CD14-positive monocyte (primary cell): ENCODE measurements at regions not wholly inside any gene's neighbourhood (a gene's known extent, or its start where the extent isn't known, plus 50 kb on each side); places are given as distances from the start of the nearest gene placed in this dataset.
A peak's percentile ranks its signal among the peaks of the same experiment; 100 is the strongest.

Experiments used
- DNase-seq, 3 donors: peaks; one replicate each; pipeline ENCODE4 v3.0.0-alpha.2; 2011 to 2022
- H2AFZ ChIP-seq: 2 replicates; pipeline ENCODE4 v1.6.0; 2012; ENCODE audit warnings: mild to moderate bottlenecking, low read depth, low read length, inconsistent platforms; ENCODE audit not compliant: insufficient read depth, poor library complexity, severe bottlenecking
- H3K27ac ChIP-seq, 2 donors: 1 replicate in 1 of 2; 2 replicates in 1 of 2; pipeline ENCODE4 v1.5.1; 2012 to 2013; ENCODE audit warnings: low read length in 2 of 2, control low read depth in 1 of 2, inconsistent platforms in 1 of 2, low read depth in 1 of 2, mild to moderate bottlenecking in 1 of 2
- H3K27me3 ChIP-seq, 2 donors: one replicate each; pipeline versions ENCODE4 v1.6.0 to v1.6.1; 2011 to 2013; ENCODE audit warnings: low read length in 2 of 2; ENCODE audit not compliant: control insufficient read depth in 2 of 2, insufficient read depth in 2 of 2
- H3K36me3 ChIP-seq, 2 donors: replicated peaks in 1 of 2; 1 replicate in 1 of 2; 2 replicates in 1 of 2; pipeline versions ENCODE4 v1.5.1 to v1.6.1; 2012 to 2013; ENCODE audit warnings: low read length in 2 of 2, control low read depth in 1 of 2, inconsistent platforms in 1 of 2, mild to moderate bottlenecking in 1 of 2; ENCODE audit not compliant: insufficient read depth in 2 of 2, control insufficient read depth in 1 of 2
- H3K4me1 ChIP-seq, 2 donors: 1 replicate in 1 of 2; 2 replicates in 1 of 2; pipeline versions ENCODE4 v1.5.1 to v1.6.1; 2012 to 2013; ENCODE audit warnings: low read length in 2 of 2, control low read depth in 1 of 2, inconsistent platforms in 1 of 2, mild to moderate bottlenecking in 1 of 2, moderate library complexity in 1 of 2; ENCODE audit not compliant: insufficient read depth in 2 of 2, control insufficient read depth in 1 of 2
- H3K4me2 ChIP-seq: replicated peaks from 2 replicates; pipeline ENCODE3; 2012; ENCODE audit warnings: low read length, moderate library complexity, mild to moderate bottlenecking; ENCODE audit not compliant: poor library complexity, severe bottlenecking; ENCODE audit errors: extremely low read depth
- H3K4me3 ChIP-seq, 3 experiments: fragments of 200-600 bp in 1 of 3; sonication (generic) in 1 of 3; replicated peaks in 1 of 3; 1 replicate in 2 of 3; 2 replicates in 1 of 3; pipeline ENCODE4 v1.5.1; 2011 to 2013; ENCODE audit warnings: low read length in 3 of 3, mild to moderate bottlenecking in 3 of 3, control low read depth in 2 of 3, low read depth in 2 of 3, inconsistent platforms in 1 of 3, moderate library complexity in 1 of 3
- H3K79me2 ChIP-seq: 2 replicates; pipeline ENCODE4 v1.6.0; 2012; ENCODE audit warnings: mild to moderate bottlenecking, control low read depth, inconsistent platforms, low read length, moderate library complexity; ENCODE audit not compliant: insufficient read depth
- H3K9ac ChIP-seq: 2 replicates; pipeline ENCODE4 v1.6.0; 2017; ENCODE audit warnings: low read length, mild to moderate bottlenecking; ENCODE audit not compliant: insufficient read depth, poor library complexity, severe bottlenecking
- H3K9me3 ChIP-seq, 2 donors: replicated peaks in 1 of 2; 1 replicate in 1 of 2; 2 replicates in 1 of 2; pipeline versions ENCODE4 v1.5.1 to v1.6.1; 2012 to 2013; ENCODE audit warnings: low read length in 2 of 2, control low read depth in 1 of 2; ENCODE audit not compliant: control insufficient read depth in 1 of 2, insufficient read depth in 1 of 2
- H4K20me1 ChIP-seq: 2 replicates; pipeline ENCODE4 v1.6.0; 2012; ENCODE audit warnings: mild to moderate bottlenecking, low read length, control low read depth, moderate library complexity; ENCODE audit not compliant: insufficient read depth
- H3K27ac Mint-ChIP-seq, 7 donors: one replicate each; pipeline ENCODE4 v1.8.0; 2020; ENCODE audit warnings: mild to moderate bottlenecking in 7 of 7, mixed read lengths in 7 of 7, moderate library complexity in 6 of 7, inconsistent platforms in 2 of 7
- H3K27me3 Mint-ChIP-seq, 3 donors: one replicate each; pipeline ENCODE4 v1.8.0; 2021 to 2022; ENCODE audit warnings: low read depth in 3 of 3, mild to moderate bottlenecking in 3 of 3, mixed read lengths in 3 of 3, moderate library complexity in 3 of 3, inconsistent platforms in 1 of 3
- H3K36me3 Mint-ChIP-seq, 2 donors: one replicate each; pipeline ENCODE4 v1.8.0; 2020; ENCODE audit warnings: mixed read lengths in 2 of 2, inconsistent platforms in 1 of 2, mild to moderate bottlenecking in 1 of 2
- H3K4me1 Mint-ChIP-seq: one replicate; pipeline ENCODE4 v1.8.0; 2020; ENCODE audit warnings: mild to moderate bottlenecking, mixed read lengths
- H3K4me3 Mint-ChIP-seq, 2 donors: one replicate each; pipeline ENCODE4 v1.8.0; 2020; ENCODE audit warnings: mild to moderate bottlenecking in 2 of 2, mixed read lengths in 2 of 2, moderate library complexity in 1 of 2
- H3K9me3 Mint-ChIP-seq, 7 donors: one replicate each; pipeline ENCODE4 v1.8.0; 2020 to 2022; ENCODE audit warnings: mixed read lengths in 7 of 7, mild to moderate bottlenecking in 6 of 7, moderate library complexity in 6 of 7, inconsistent platforms in 2 of 7
- CTCF ChIP-seq: fragments of 200-600 bp; IDR thresholded peaks from one replicate; pipeline ENCODE4 v1.8.0; 2022; ENCODE audit warnings: antibody characterized with exemption, mild to moderate bottlenecking
- WGBS: methylation state at CpG from one replicate; pipeline ENCODE4 v1.1.5; 2013; ENCODE audit warnings: missing lambda C conversion rate; ENCODE audit not compliant: insufficient coverage; 5-methylcytosine and 5-hydroxymethylcytosine counted together
- intact Hi-C, 2 donors: fragments of 100-400 bp; cut with micrococcal nuclease; formaldehyde crosslinking; loops; one replicate each; pipeline versions ENCODE4 v1.15.0 to v1.15.1; 2023

- WGBS, result 7% methylated on average over 2 of the region's 3 CpGs
- H3K27me3 Mint-ChIP-seq, result peaks cover 0 to 2% (median 0%) of the 10 kb centered on the region in 3 donors
- no peak for TF ChIP-seq CTCF
- H3K4me3 Mint-ChIP-seq, result no peak overlapping the region
- peaks cover 0 to 10% (median 7%) of the 10 kb centered on the region in 7 donors for H3K9me3 Mint-ChIP-seq
- peaks cover 9% of the 10 kb centered on the region for H3K4me1 Mint-ChIP-seq
- H3K27me3 ChIP-seq, result no peaks in the 10 kb centered on the region
- DNase-seq, result peak; percentile 3 to 11 (median 7)
- no peak overlapping the region for H3K4me3 ChIP-seq
- H3K4me2 ChIP-seq, result no peak overlapping the region
- H4K20me1 ChIP-seq, result no peaks in the 10 kb centered on the region
- no peaks in the 10 kb centered on the region for H3K36me3 ChIP-seq
- H3K27ac Mint-ChIP-seq, result no peak overlapping the region
- H3K4me1 ChIP-seq, result peaks cover 4 to 10% of the 10 kb centered on the region in 2 donors
- H3K9ac ChIP-seq, result no peak overlapping the region
- no peaks in the 10 kb centered on the region for H3K79me2 ChIP-seq
- H3K9me3 ChIP-seq, result no peaks in the 10 kb centered on the region
- peak overlapping the region; percentile 1 for H2AFZ ChIP-seq
- no peak overlapping the region for H3K27ac ChIP-seq
- H3K36me3 Mint-ChIP-seq, result no peaks in the 10 kb centered on the region
- intact Hi-C loops, result no loop called here
Measured at GRCh38 chr11:95641495-95641894, 148.1 kb downstream of the FAM76B start.

GRCh38 chr11:95638501-95638900 is 151.1 kb downstream of the FAM76B start:
- no CpG with 5 or more reads among the region's 1 CpG for WGBS
- no peaks in the 10 kb centered on the region for H3K27me3 ChIP-seq
- Mint-ChIP-seq H3K27ac (no peak overlapping the region), H3K36me3 (no peaks in the 10 kb centered on the region), H3K27me3 (peaks cover 0 to 2% (median 0%) of the 10 kb centered on the region in 3 donors), H3K4me3 (no peak overlapping the region), H3K4me1 (peaks cover 9% of the 10 kb centered on the region), H3K9me3 (peaks cover 0 to 8% (median 5%) of the 10 kb centered on the region in 7 donors)
- no peak for DNase-seq
- no peaks in the 10 kb centered on the region for H3K36me3 ChIP-seq
- H3K9me3 ChIP-seq, result no peaks in the 10 kb centered on the region
- no peak overlapping the region for H3K4me2 ChIP-seq
- intact Hi-C loops, result no loop called here
- H3K9ac ChIP-seq, result no peak overlapping the region
- H3K4me3 ChIP-seq, result no peak overlapping the region
- H3K27ac ChIP-seq, result no peak overlapping the region
- H4K20me1 ChIP-seq, result no peaks in the 10 kb centered on the region
- H3K4me1 ChIP-seq, result peaks cover 4 to 10% of the 10 kb centered on the region in 2 donors
- no peak overlapping the region for H2AFZ ChIP-seq
- no peaks in the 10 kb centered on the region for H3K79me2 ChIP-seq
- no peak for TF ChIP-seq CTCF
